HCT116 (cell line): ENCODE measurements at regions not wholly inside any gene's neighbourhood (a gene's known extent, or its start where the extent isn't known, plus 50 kb on each side); places are given as distances from the start of the nearest gene placed in this dataset.

Source experiments
- ATAC-seq: fragments of 200-7000 bp; cut with Tn5 transposase; 2 replicates; pipeline ENCODE4 v1.9.1; 2020; ENCODE audit warnings: mild to moderate bottlenecking, moderate library complexity
- BruUV-seq: library from RNA; stranded (reverse); fragments of 400-500 nt; replicated peaks from 2 replicates; lab custom pipeline; 2021; lab: Mats Ljungman, UMichigan
- CTCF ChIA-PET: fragments of 300-600 bp; sonication (Branson Sonifier 250); formaldehyde crosslinking; loops from one replicate; lab custom pipeline; 2021; ENCODE audit warnings: antibody characterized with exemption; lab: Charles Lee
- POLR2A ChIA-PET: fragments of 300-600, 350-600 bp; sonication (Branson Sonifier 250); formaldehyde crosslinking; loops from one replicate; lab custom pipeline; 2021; ENCODE audit warnings: antibody characterized with exemption; lab: Charles Lee
- RAD21 ChIA-PET, 2 experiments: fragments of 300-600 bp; sonication (Branson Sonifier 250); formaldehyde crosslinking; loops; one replicate each; lab custom pipeline; 2023; ENCODE audit warnings: low total read pairs in 2 of 2; ENCODE audit not compliant: uncharacterized antibody in 2 of 2, unreplicated experiment in 2 of 2, low non-redundant PET in 1 of 2; lab: Charles Lee
- DNase-seq: peaks from one replicate; pipeline ENCODE4 v3.0.0-alpha.2; 2010; ENCODE audit warnings: low read depth, low spot score
- H2AFZ ChIP-seq: fragments of 200-600 bp; shearing (Covaris generic), sonication (generic); 2 replicates; pipeline ENCODE4 v1.6.1; 2017; ENCODE audit warnings: low read depth, mixed run types, mixed read lengths, antibody characterized with exemption, low read length; ENCODE audit not compliant: poor library complexity, severe bottlenecking
- H3K27ac ChIP-seq: 2 replicates; pipeline ENCODE4 v1.5.1; 2012; ENCODE audit warnings: low read depth, low read length
- H3K27me3 ChIP-seq: fragments of 200-600 bp; sonication (generic); 2 replicates; pipeline ENCODE4 v1.6.1; 2016; ENCODE audit warnings: mixed run types, low read length, mixed read lengths; ENCODE audit not compliant: insufficient read depth
- H3K36me3 ChIP-seq, 2 experiments: fragments of 200-500 bp in 1 of 2; fragments of 200-600 bp in 1 of 2; sonication (Bioruptor generic) in 1 of 2; sonication (generic) in 1 of 2; 2 replicates each; pipeline versions ENCODE4 v1.5.1 to v1.6.1; 2014 to 2016; ENCODE audit warnings: low read length in 2 of 2, inconsistent platforms in 1 of 2, mixed read lengths in 1 of 2, mixed run types in 1 of 2; ENCODE audit not compliant: insufficient read depth in 2 of 2, control insufficient read depth in 1 of 2
- H3K4me1 ChIP-seq, 2 experiments: fragments of 200-600 bp in 1 of 2; sonication (generic) in 1 of 2; 2 replicates each; pipeline versions ENCODE4 v1.5.1 to v1.6.1; 2012 to 2017; ENCODE audit warnings: low read length in 2 of 2, inconsistent platforms in 1 of 2, mild to moderate bottlenecking in 1 of 2, mixed read lengths in 1 of 2, mixed run types in 1 of 2, moderate library complexity in 1 of 2; ENCODE audit not compliant: insufficient read depth in 2 of 2, control insufficient read depth in 1 of 2
- H3K4me2 ChIP-seq: fragments of 200-600 bp; sonication (generic); 2 replicates; pipeline ENCODE4 v1.6.1; 2017; ENCODE audit warnings: mixed run types, low read length, mixed read lengths
- H3K4me3 ChIP-seq, 2 experiments: fragments of 200-600 bp in 1 of 2; sonication (generic) in 1 of 2; replicated peaks in 1 of 2; 2 replicates each; pipeline ENCODE4 v1.5.1; 2011 to 2016; ENCODE audit warnings: low read length in 2 of 2, control low read depth in 1 of 2, low read depth in 1 of 2, mild to moderate bottlenecking in 1 of 2, mixed read lengths in 1 of 2, mixed run types in 1 of 2
- H3K79me2 ChIP-seq: fragments of 200-600 bp; sonication (generic); 2 replicates; pipeline ENCODE4 v1.6.1; 2017; ENCODE audit warnings: mild to moderate bottlenecking, mixed run types, low read length, moderate library complexity, mixed read lengths; ENCODE audit not compliant: insufficient read depth
- H3K9ac ChIP-seq: fragments of 200-600 bp; sonication (generic); 2 replicates; pipeline ENCODE4 v1.6.1; 2016; ENCODE audit warnings: low read length, mixed read lengths
- H3K9me2 ChIP-seq: fragments of 200-600 bp; sonication (generic), shearing (Covaris generic); 2 replicates; pipeline ENCODE4 v1.6.1; 2017; ENCODE audit warnings: mixed run types, mild to moderate bottlenecking, moderate library complexity; ENCODE audit not compliant: insufficient read depth
- H3K9me3 ChIP-seq, 2 experiments: fragments of 200-500 bp in 1 of 2; fragments of 200-600 bp in 1 of 2; sonication (Bioruptor generic) in 1 of 2; sonication (generic) in 1 of 2; 2 replicates each; pipeline ENCODE4 v1.6.1; 2014 to 2017; ENCODE audit warnings: low read length in 2 of 2, mixed read lengths in 2 of 2, inconsistent platforms in 1 of 2, low read depth in 1 of 2, mild to moderate bottlenecking in 1 of 2, mixed run types in 1 of 2, moderate library complexity in 1 of 2; ENCODE audit not compliant: control insufficient read depth in 1 of 2, insufficient read depth in 1 of 2
- H4K20me1 ChIP-seq: fragments of 200-600 bp; sonication (generic), shearing (Covaris generic); 2 replicates; pipeline ENCODE4 v1.6.1; 2017; ENCODE audit warnings: mixed run types, mild to moderate bottlenecking, moderate library complexity; ENCODE audit not compliant: insufficient read depth
- ATF3 ChIP-seq: IDR thresholded peaks from 2 replicates; pipeline ENCODE4 v1.6.1; 2012
- CBX3 ChIP-seq: IDR thresholded peaks from 2 replicates; pipeline ENCODE4 v1.6.1; 2012; ENCODE audit warnings: low read depth
- CEBPB ChIP-seq: IDR thresholded peaks from 2 replicates; pipeline ENCODE4 v1.6.1; 2012; ENCODE audit warnings: low read depth
- EGR1 ChIP-seq: IDR thresholded peaks from 2 replicates; pipeline ENCODE4 v1.6.1; 2012; ENCODE audit warnings: low read depth
- ELF1 ChIP-seq: IDR thresholded peaks from 2 replicates; pipeline ENCODE4 v1.6.1; 2012; ENCODE audit warnings: low read depth, borderline replicate concordance
- EZH2 ChIP-seq: fragments of 200-600 bp; sonication (generic); IDR thresholded peaks from 2 replicates; pipeline ENCODE4 v1.6.1; 2017; ENCODE audit warnings: antibody characterized with exemption, mixed run types
- EZH2phosphoT487 ChIP-seq: fragments of 200-600 bp; IDR thresholded peaks from 2 replicates; pipeline ENCODE4 v1.6.1; 2018; ENCODE audit warnings: antibody characterized with exemption, borderline replicate concordance
- FOSL1 ChIP-seq: IDR thresholded peaks from 2 replicates; pipeline ENCODE4 v1.6.1; 2012; ENCODE audit warnings: low read depth
- JUND ChIP-seq: IDR thresholded peaks from 2 replicates; pipeline ENCODE4 v1.6.1; 2012
- POLR2AphosphoS5 ChIP-seq: IDR thresholded peaks from 2 replicates; pipeline ENCODE4 v1.6.1; 2011; ENCODE audit warnings: mild to moderate bottlenecking, low read depth, low read length, moderate library complexity
- RAD21 ChIP-seq: IDR thresholded peaks from 2 replicates; pipeline ENCODE4 v1.6.1; 2012; ENCODE audit warnings: low read depth, mild to moderate bottlenecking
- SP1 ChIP-seq: IDR thresholded peaks from 2 replicates; pipeline ENCODE4 v1.6.1; 2012; ENCODE audit warnings: low read depth
- TCF7L2 ChIP-seq: IDR thresholded peaks from 2 replicates; pipeline ENCODE4 v1.7.0; 2011; ENCODE audit warnings: borderline replicate concordance, inconsistent platforms; ENCODE audit not compliant: insufficient read depth, insufficient read length; ENCODE audit errors: extremely low read depth
- YY1 ChIP-seq: IDR thresholded peaks from 2 replicates; pipeline ENCODE4 v1.6.1; 2011; ENCODE audit warnings: low read length, low read depth, moderate library complexity, mild to moderate bottlenecking; ENCODE audit not compliant: insufficient replicate concordance; ENCODE audit errors: extremely low read depth
- ZFX ChIP-seq: fragments of 450-650 bp; IDR thresholded peaks from 2 replicates; pipeline ENCODE4 v1.6.1; 2017
- ZNF274 ChIP-seq: fragments of 200-500 bp; sonication (Bioruptor generic); IDR thresholded peaks from 2 replicates; pipeline ENCODE4 v1.6.1; 2014; ENCODE audit warnings: mild to moderate bottlenecking, low read depth, low read length, inconsistent platforms
- intact Hi-C: fragments of 100-400 bp; cut with micrococcal nuclease; formaldehyde crosslinking; loops from 2 replicates; pipeline ENCODE4 v1.10.0; 2022

- no peaks in the 10 kb centered on the region for H3K27me3 ChIP-seq
- H3K9ac ChIP-seq, result no peak overlapping the region
- intact Hi-C loops, result no loop called here
- CTCF ChIA-PET, result no interaction called here
- H3K36me3 ChIP-seq, result no peaks in the 10 kb centered on the region
- peaks cover 0 to 19% of the 10 kb centered on the region in 2 experiments; a peak in 2 of 4 replicates for H3K9me3 ChIP-seq
- no peaks in the 10 kb centered on the region for H3K79me2 ChIP-seq
- no peaks in the 10 kb centered on the region for H4K20me1 ChIP-seq
- H3K4me1 ChIP-seq, result no peaks in the 10 kb centered on the region
- POLR2A ChIA-PET, result no interaction called here
- ATAC-seq (no peak), DNase-seq (no peak)
- no peak overlapping the region for H3K4me3 ChIP-seq
- RAD21 ChIA-PET, result no interaction called here
- no peak for TF ChIP-seq FOSL1
- no peak for TF ChIP-seq JUND
- no peak for TF ChIP-seq ATF3
- no peak for TF ChIP-seq POLR2AphosphoS5
- TF ChIP-seq EZH2phosphoT487, result no peak
- no peak for TF ChIP-seq CEBPB
- no peak for TF ChIP-seq EZH2
- no peak for TF ChIP-seq RAD21
- no peak for TF ChIP-seq YY1
- no peak for TF ChIP-seq EGR1
- TF ChIP-seq ELF1, result no peak
- no peak for TF ChIP-seq CBX3
- no peak for TF ChIP-seq TCF7L2
- TF ChIP-seq ZFX, result no peak
- no peak for TF ChIP-seq ZNF274
- TF ChIP-seq SP1, result no peak
- H3K9me2 ChIP-seq, result no peaks in the 10 kb centered on the region
- no TSS peak for BruUV-seq
- no peak overlapping the region for H2AFZ ChIP-seq
- H3K27ac ChIP-seq, result no peak overlapping the region
- H3K4me2 ChIP-seq, result no peak overlapping the region
Measured at GRCh38 chr3:1798711-1799405, 299.8 kb upstream of the CNTN4 start.
